ENCODE measurements at regions not wholly inside any gene's neighbourhood (a gene's known extent, or its start where the extent isn't known, plus 50 kb on each side); places are given as distances from the start of the nearest gene placed in this dataset.
"Not testable (repeated sequence)": the region's sequence is repeated elsewhere in the genome, so short reads cannot be mapped to it uniquely, and the experiment has no call there.

GRCh38 chr16:29327631-29328408 is 78.7 kb downstream of the NPIPB11 start:
- TF ChIP-seq, protein P1, sequence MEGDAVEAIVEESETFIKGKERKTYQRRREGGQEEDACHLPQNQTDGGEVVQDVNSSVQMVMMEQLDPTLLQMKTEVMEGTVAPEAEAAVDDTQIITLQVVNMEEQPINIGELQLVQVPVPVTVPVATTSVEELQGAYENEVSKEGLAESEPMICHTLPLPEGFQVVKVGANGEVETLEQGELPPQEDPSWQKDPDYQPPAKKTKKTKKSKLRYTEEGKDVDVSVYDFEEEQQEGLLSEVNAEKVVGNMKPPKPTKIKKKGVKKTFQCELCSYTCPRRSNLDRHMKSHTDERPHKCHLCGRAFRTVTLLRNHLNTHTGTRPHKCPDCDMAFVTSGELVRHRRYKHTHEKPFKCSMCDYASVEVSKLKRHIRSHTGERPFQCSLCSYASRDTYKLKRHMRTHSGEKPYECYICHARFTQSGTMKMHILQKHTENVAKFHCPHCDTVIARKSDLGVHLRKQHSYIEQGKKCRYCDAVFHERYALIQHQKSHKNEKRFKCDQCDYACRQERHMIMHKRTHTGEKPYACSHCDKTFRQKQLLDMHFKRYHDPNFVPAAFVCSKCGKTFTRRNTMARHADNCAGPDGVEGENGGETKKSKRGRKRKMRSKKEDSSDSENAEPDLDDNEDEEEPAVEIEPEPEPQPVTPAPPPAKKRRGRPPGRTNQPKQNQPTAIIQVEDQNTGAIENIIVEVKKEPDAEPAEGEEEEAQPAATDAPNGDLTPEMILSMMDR (conservative IDR thresholded peaks at IDR 0.05; ENCODE audit: low read length), result not testable (repeated sequence)
- TF ChIP-seq EZH2phosphoT487 (IDR thresholded peaks at IDR 0.05; ENCODE audit: borderline replicate concordance, low read depth, low read length), result not testable (repeated sequence)
